Germinal center (tissue), 1 donor: ENCODE measurements at regions not wholly inside any gene's neighbourhood (a gene's known extent, or its start where the extent isn't known, plus 50 kb on each side); places are given as distances from the start of the nearest gene placed in this dataset.

Experiments used
- DNase-seq: peaks from one replicate; pipeline ENCODE4 v3.0.0; 2012; ENCODE audit warnings: mixed read lengths, low spot score

DNA sequence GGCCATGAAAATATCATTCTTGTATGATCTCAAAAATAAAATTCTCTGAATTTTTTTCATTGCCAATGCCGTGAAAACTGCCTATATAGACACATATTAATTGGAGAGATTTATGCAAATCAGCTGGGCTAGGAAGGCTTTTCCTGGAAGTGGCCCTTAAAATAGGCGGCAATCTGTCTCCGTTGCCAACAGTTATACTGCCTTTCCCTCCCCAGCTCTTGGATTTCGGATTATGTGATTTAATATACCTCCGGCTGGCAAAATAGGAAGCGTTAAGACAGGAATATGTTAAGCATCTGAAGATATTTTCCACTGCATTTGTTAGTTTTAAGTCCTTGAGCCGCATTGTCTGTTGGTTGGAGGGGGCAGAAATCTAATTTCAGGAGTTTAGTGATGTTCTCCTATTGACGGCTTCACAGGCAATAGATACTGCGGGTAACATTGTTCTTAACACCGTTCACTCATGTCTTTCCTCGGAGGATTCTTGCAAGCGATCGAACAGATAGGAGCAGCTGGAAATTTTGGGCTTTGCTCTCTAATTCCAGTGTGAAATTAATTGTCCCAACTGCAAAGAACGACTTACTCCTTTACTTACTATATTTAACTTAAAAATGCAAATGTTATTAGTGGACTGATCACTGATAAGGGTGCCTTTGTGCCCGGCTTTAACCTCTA, 113.3 kb downstream of the LINC00237 start:
- DNase-seq, result no peak

DNA sequence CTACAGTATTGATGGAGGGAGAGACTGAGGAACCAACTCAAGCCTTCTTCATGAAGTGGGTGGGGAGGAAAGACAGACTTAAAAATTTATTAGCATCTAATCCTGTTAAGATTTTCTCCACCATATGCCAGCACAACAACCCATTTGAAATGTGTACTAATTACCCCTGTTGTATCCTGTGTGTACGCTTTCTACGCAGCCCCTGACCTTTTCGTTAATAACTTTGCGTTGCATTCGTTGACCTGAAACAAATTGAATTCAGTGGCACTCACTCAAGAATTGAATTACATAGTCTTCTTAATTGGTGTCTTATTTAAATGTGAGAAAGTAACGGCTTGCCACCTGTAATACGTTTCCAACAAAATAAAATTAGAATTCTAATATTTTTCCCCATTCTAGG, 113.9 kb downstream of the LINC00237 start:
- DNase-seq, result no peak

DNA sequence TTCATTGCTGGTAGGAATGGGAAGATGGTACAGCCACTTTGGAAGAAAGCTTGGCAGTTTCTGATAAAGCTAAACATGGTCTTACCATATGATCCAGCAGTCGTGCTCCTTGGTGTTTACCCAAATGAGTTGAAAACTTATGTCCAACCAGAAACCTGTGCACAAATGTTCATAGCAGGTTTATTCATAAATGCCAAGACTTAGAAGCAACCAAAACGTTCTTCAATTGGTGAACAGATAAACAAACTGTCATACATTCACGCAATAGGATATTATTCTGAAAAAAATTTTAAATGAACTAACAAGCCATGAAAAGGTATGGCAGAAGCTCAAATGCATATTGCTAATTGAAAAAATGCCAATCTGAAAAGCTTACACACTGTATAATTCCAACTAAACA, 117.1 kb downstream of the LINC00237 start:
- DNase-seq, result no peak

DNA sequence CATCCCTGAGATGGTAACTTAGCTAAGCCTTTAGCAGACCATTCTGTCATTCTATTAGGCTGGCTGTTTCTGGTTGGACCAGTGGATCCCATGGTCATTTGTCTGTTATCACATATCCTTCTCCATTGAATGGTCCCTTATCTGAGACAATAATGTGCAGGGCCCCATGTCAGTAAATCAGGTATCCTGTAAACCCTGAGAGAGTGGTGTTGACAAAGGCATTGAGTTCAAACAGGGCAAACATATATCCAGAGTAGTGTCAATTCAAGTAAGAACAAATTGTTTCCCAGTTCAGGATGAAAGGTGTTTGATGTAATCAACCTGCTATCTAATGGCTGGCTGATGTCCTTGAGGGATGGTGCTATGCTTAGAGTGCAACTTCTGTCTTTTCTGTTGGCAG, 126.2 kb downstream of the LINC00237 start:
- no peak for DNase-seq

DNA sequence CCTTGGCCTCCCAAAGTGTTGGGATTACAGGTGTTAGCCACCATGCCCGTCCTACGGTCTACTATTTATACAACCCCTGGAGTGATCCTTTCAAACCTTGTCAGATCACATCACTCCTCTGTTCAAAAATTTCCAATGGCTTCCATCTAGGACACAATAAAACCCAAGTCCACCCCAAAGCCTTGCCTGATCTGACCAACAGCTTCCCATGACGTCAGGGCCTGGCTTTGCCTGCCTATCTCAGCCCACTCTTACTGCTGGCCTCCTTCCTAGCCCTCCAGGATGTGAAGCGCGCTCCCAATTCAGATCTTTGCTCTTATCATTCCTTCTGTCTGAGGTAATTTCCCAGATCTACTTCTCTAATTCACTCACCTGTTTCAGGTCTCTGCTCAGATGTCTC, 128.4 kb downstream of the LINC00237 start:
- DNase-seq, result no peak

DNA sequence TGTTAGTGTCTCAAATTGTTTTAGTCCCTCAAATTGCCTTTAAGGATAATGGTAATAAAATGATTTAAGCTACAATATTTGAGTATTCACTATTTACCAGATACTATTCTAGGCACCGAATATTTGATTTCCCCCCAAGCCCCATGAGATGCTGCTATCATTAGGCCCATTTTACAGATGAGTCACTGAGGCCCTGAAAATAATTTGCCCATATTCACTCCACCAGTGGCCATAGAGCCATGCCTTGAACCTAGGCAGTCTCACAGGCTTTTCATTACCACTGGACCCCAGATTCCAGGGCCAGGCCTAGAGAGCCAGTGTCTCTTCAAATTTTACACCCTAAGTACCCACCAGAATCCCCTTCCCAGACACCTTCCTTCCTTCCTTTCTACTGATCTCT, 133.7 kb downstream of the LINC00237 start:
- DNase-seq, result no peak

DNA sequence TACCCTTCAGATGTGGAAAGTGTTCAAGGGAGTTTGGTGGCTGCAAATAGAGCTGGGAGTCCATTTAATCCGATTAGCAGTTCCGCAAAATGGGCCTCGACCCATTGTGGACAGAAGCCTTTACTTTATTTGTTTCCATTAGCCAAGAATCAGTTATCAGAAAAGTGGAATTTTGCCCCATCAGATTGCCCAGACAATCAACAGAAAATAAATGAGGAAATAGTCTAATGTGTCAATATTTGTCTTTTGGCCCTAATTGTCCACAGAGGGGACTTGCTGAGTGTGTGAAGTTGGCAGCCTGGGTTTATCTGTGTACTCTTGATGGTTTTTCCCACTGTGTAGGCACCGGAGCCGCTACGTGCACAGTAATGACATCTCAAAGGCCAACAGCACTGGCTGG, 134.3 kb downstream of the LINC00237 start:
- DNase-seq, result no peak

DNA sequence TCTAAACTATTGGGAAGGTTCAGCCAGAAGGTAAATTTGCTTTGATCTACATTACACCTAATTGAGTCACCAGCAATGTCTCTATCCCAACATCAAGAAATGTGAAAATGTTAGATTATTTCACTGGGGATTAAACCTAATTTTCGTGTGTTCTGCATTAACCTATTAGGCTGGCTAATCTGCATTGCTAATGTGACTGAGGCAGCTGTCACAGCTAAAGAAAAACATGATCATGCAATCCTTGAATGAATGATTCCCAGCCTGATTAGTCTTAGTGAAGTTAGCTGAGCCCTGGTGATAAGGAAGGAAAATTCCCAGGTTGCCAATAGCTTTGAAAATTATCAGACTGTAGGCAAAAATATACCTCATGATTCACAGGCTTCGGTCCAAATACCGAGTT, 135.3 kb downstream of the LINC00237 start:
- DNase-seq, result no peak

DNA sequence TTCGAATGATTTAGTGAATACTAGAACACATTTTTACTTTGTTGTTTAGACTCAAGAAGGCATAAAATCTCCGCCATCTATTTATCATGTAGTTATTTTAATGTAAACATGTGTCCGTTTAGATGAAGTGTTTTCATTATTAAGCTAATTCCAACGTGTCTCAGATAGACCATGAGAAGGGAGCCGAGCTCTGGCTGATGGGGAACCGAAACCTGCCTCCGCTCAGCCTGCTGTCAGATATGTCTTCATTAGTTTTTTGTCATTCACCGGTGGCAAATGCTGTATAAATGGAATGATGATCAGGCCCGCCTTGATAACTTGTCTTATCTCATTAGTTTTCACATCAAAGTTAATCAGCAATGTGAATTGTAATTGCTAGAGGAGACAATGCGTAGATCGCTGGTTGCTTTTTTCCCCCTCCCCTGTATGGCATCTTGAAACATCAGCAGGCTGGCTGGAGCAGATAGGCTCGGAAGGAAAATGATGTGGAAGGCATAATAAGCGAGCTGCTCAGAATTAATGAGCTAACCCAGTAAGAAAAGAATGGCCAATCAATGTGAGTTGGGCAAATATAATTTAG, 136.4 kb downstream of the LINC00237 start:
- DNase-seq, result no peak

DNA sequence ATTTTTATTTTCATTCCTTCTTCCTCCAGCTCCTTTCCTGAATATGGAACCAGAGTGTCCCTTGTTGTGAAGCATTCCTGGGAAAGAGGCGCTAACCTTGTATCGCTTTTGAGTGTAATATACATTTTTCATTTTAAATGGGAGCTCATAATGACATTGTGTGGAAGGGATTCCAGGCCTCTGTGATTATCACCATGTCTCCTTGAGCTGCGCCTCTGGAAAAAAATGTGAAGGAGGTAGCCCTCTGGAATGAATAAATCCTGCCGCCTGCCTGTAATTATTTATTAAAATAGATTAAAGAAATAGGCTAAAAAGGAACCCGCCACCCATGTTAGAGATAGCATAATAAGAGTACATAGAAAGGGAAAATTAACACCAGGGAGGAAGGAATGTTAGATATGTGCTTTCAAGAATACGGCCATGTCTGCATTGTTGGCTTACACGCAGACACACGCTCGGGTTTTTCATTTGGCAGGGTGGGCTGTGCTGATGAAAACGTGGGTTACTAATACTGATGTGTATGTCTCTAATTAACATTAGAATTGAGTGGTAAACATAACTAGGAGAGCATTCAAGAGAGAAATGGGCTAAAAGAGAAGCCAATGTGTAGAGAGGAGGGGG, 138.5 kb downstream of the LINC00237 start:
- DNase-seq, result no peak

DNA sequence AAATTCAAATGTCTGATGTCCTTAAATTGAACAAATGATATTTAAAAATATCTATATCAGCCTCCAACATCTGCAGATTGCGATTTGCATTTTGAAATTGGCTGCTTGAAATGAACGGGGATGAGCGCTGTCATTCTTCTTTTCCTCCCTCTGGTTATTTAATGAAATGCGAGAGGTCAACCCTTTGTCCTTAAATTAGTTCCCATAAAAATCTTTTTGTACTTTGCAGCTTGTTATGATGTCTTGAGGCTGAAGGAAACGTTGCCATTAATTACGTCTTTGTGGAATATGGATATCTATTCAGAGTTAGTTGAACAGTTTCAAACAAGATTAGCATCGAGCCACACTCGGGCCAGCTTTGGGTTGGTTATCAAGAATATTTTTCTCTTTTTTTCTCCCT, 140.0 kb downstream of the LINC00237 start:
- no peak for DNase-seq

DNA sequence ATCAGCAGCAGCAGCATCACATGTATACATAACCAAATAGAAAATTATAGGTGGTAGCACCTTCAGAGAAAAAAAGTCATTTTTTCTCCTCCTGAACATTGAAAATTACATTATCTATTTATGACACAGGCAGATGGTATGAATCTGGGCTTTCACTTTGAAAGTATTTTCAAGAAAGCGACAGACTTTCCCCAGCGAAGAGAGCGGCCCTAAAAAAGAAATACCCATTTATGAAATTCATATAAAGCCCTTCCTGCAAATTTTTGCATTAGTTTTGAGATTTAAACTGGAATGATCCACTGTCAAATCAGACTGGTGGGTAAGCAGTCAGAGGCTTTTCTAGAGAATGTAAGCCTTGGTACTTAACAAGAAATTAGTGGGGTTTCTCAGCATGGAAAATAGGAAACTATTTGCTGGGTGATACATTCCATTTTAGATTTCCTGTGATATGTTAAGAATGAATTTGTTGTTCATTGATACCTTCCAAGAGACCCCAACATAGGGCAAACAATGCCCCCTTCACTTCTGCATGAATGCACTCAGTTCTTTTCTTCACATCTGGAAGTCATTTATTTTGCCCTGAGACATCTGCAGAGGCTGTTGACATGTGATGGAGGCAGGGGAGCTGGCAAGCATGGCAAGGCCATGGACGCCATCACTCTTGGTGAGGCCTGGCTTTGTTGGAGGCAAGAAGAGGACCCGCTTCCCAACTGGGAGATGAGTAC, 147.0 kb downstream of the LINC00237 start:
- DNase-seq, result no peak

DNA sequence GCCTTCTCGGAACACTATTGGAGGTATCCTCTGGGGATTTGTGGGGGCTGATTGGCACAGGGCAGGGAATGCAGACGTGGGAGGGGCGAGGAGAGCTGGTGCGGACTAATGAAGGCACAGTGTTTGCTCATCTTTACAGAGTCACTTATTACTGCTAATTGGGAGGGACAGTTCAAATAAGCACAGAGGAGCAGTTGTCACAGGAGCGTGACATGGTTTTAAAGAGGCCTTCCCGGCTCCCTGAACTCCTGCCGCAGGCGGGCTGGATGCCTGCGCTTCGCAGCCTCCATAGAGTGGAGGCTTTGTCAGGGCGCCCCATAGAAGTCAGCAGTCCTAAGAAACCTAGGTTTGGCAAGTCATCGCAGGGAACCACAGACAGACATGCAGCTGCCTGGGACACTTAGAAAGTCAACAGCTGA, 149.6 kb downstream of the LINC00237 start:
- DNase-seq, result no peak

DNA sequence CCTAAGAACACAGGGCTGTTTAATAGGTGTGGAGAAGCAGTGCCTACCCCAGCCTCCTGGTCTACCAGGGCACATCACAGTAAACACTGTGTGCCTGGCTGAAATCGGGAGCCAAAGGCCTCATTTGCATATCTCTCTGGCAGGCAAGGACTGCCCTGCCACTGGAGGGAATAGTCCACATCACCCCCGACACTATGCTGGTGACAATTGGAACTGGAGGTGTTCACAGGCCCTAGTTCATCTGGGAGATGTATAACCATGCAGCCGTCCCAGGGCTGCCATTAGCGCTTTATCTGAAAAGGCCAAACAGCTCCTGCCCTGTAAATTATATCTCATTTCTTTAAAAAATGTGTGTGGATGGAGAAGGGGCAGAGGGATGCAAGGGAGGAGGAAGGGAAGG, 150.3 kb downstream of the LINC00237 start:
- no peak for DNase-seq

DNA sequence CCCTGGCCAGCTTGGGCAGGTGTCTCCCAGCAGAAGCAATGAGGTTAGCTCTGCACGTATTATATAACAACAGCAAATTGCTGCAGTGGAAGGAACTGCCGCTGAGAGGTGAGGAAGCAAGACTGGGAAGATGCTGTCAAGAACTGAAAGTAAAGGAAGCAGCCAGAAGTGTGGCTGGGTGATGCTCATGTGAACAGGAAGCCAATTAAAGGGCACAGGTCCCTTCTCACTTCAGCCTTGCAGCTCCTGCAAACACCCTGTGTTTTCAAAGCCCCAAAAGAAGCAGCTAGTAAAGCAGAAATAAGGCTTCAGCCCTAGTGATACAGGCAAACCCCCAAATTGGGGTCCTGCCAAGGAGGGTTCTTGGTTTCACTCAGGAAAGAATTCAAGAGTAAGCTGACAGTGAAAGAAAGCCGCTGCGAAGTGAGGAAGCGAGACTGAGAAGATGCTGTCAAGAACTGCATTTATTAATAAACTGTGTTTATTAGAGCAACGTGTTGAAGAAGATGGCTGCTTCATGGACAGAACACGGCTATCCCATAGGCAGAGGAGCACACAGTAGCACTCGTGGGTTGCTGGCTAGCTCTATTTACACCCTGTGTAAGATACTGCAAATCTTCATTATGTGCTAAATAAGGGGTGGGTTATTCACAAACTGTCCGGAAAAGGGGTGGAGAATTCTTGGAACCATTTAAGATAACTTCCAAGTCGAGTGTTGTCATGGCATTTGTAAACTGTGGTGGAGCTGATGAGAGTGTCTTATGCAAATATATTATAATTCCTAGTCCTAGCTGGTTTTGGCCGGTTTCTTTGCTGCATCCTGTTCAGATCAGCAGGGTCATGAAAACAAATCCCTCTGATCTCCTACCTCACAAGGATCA, 152.2 kb downstream of the LINC00237 start:
- DNase-seq, result no peak

DNA sequence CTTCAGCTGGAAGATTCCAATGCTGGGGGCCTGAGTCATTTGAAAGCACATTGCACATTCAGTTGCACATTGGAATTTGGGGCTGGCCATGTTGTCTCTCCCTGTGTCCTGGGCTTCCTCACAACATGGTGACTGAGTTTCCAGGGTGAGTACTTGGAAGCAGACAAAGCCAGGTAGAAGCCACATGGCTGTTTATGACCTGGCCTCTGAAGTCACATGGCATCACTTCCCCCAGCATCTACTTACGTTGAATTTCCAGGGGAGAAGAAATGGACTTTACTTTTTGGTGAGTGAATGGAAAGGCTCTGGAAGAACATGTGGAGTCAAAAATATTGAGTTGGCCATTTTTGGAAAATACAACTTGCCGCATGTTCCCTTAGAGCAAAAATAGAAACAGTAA, 155.5 kb downstream of the LINC00237 start:
- DNase-seq, result no peak

DNA sequence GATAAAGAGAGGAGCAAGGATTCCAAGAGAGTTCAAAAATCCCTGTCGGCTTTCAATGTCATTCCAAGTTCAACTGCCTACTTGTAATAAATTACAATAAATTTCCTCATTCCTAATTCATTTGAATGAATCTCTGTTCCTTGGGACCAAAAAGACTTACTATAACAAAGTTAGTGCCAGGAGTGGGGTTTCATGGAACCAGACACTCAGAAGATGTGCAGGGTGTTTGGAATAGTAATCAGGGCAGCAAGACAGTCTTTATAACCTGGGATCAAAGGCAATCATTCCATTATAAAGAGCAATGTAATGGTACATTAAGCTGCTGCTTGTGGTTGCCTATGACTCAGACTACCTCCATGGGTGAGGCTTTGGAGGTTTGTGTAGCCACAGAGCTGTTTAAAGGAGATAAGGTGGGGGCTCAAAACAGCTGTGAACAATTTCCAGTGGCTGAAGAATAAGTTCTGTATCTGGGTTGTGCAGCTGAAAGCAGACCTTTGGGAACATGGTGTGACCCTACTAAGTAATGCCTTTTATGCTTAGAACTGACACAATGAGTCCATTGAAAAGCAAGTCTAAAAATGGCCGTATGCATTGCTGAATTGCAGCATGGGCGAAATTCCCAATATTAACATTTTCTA, 159.9 kb downstream of the LINC00237 start:
- DNase-seq, result no peak

DNA sequence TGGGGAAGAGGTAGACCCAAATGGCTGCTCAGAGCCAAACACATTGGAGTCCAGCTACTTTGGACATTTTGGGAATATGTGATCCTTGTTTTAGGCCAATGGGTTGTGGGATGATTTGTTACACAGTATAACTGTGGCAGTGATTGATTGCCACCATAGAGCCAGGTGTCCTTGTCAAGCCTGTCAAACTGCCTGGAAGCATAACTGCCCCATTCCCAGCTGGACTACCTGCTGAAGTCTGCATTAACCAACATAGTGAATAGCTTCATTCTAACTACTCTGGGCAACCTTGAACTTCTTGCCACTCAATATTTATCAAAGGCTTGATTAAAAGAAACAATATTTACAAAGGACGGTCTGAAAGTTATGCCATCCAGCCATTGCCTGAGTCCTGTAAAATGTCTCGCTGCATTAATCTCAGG, 164.7 kb downstream of the LINC00237 start:
- DNase-seq, result no peak

DNA sequence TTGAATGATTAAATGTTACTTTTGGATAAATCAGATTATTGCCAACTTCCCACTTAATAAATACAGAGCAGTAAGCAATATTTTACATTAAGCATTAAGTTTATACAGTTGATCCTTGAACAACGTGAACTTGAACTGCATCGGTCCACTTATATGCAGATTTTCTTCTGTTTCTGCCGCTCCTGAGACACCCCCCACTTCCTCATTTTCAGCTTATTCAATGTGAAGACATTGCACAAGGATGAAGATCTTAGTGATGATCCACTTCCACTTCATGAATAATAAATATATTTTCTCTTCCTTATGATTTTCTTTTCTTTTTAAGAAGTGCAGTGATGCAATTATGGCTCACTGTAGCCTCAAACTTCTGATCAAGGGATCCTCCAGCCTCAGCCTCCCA, 167.2 kb downstream of the LINC00237 start:
- no peak for DNase-seq

DNA sequence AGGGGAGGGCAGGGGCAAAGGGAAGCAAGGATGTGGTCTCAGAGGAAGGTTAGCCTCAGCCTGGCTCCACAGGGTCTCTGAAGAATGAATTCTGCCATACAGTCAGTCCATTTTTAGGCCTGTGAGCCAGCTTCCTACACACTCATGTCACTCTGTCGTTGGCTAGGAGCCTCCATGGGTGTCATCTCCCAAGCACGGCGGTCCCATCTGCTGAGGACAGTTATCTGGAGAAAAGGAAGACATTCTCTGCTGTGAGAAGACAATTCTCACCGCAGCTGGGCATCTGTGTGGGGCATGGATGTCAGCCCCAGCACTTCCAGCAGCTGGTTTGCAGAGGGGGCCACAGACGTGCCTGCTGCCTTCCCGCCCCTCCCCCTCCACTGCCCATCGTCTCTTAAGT, 167.6 kb downstream of the LINC00237 start:
- no peak for DNase-seq

DNA sequence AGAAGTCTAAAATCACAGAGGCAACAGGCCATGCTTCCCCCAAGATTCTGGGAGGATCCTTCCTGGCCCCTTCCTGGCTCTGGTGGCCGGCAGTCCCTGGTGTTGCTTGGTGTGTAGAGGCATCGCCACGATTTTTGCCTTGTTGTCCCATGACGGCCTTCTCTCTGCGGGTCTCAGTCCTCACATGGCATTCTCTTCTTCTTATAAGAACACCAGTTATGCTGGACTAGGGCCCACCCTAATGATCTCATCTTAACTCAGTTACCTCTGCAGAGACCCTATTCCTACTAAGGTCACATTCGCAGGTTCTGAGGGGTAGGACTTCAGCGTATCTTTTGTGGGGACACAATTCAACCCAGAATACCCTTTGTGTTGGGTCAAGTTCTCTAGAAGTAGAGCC, 168.0 kb downstream of the LINC00237 start:
- DNase-seq, result no peak
